Natural killer cell (primary cell): ENCODE measurements at regions not wholly inside any gene's neighbourhood (a gene's known extent, or its start where the extent isn't known, plus 50 kb on each side); places are given as distances from the start of the nearest gene placed in this dataset.
"Not testable (repeated sequence)": the region's sequence is repeated elsewhere in the genome, so short reads cannot be mapped to it uniquely, and the experiment has no call there.

Source experiments
- ATAC-seq, 3 donors: fragments of 150-1000 bp in 2 of 3; fragments of 200-7000 bp in 1 of 3; cut with Tn5 transposase; 1 replicate in 1 of 3; 2 replicates in 2 of 3; pipeline ENCODE4 v1.10.0; 2021; ENCODE audit warnings: mild to moderate bottlenecking in 2 of 3, moderate library complexity in 2 of 3
- DNase-seq, 2 donors: peaks; one replicate each; pipeline versions ENCODE4 v3.0.0 to v3.0.0-alpha.2; 2013 to 2021; ENCODE audit warnings: mixed read lengths in 1 of 2
- H3K27ac ChIP-seq: one replicate; pipeline ENCODE4 v1.5.1; 2013; ENCODE audit warnings: mild to moderate bottlenecking, low read length
- H3K27me3 ChIP-seq: one replicate; pipeline ENCODE4 v1.6.1; 2013; ENCODE audit warnings: low read length; ENCODE audit not compliant: control insufficient read depth, insufficient read depth
- H3K36me3 ChIP-seq: one replicate; pipeline ENCODE4 v1.6.1; 2013; ENCODE audit warnings: low read length; ENCODE audit not compliant: control insufficient read depth, insufficient read depth
- H3K4me1 ChIP-seq: one replicate; pipeline ENCODE4 v1.6.1; 2013; ENCODE audit warnings: low read length; ENCODE audit not compliant: control insufficient read depth, insufficient read depth
- H3K4me3 ChIP-seq: one replicate; pipeline ENCODE4 v1.5.1; 2013; ENCODE audit warnings: low read length
- H3K9me3 ChIP-seq: one replicate; pipeline ENCODE4 v1.6.1; 2013; ENCODE audit warnings: low read length; ENCODE audit not compliant: control insufficient read depth, insufficient read depth
- H3K27ac Mint-ChIP-seq, 2 donors: one replicate each; pipeline ENCODE4 v1.8.0; 2022; ENCODE audit warnings: mild to moderate bottlenecking in 2 of 2, mixed read lengths in 2 of 2, moderate library complexity in 1 of 2
- H3K27me3 Mint-ChIP-seq, 2 donors: one replicate each; pipeline ENCODE4 v1.8.0; 2022; ENCODE audit warnings: low read depth in 2 of 2, mixed read lengths in 2 of 2
- H3K36me3 Mint-ChIP-seq: one replicate; pipeline ENCODE4 v1.8.0; 2022; ENCODE audit warnings: mixed read lengths
- H3K4me1 Mint-ChIP-seq, 2 donors: one replicate each; pipeline ENCODE4 v1.8.0; 2022; ENCODE audit warnings: mixed read lengths in 2 of 2
- H3K4me3 Mint-ChIP-seq: one replicate; pipeline ENCODE4 v1.8.0; 2022; ENCODE audit warnings: mild to moderate bottlenecking, moderate library complexity, mixed read lengths
- H3K9me3 Mint-ChIP-seq, 2 donors: one replicate each; pipeline ENCODE4 v1.8.0; 2022; ENCODE audit warnings: mixed read lengths in 2 of 2
- WGBS: methylation state at CpG from one replicate; pipeline ENCODE4 v1.1.7; 2013; ENCODE audit warnings: missing lambda C conversion rate; ENCODE audit not compliant: insufficient coverage; 5-methylcytosine and 5-hydroxymethylcytosine counted together
- intact Hi-C: fragments of 100-400 bp; cut with micrococcal nuclease; formaldehyde crosslinking; loops from one replicate; pipeline ENCODE4 v1.14.2; 2022
- TF ChIP-seq, protein P1 (sequence below): fragments of 200-600 bp; IDR thresholded peaks from one replicate; pipeline ENCODE4 v1.8.0; 2022; ENCODE audit warnings: antibody characterized with exemption

DNA sequence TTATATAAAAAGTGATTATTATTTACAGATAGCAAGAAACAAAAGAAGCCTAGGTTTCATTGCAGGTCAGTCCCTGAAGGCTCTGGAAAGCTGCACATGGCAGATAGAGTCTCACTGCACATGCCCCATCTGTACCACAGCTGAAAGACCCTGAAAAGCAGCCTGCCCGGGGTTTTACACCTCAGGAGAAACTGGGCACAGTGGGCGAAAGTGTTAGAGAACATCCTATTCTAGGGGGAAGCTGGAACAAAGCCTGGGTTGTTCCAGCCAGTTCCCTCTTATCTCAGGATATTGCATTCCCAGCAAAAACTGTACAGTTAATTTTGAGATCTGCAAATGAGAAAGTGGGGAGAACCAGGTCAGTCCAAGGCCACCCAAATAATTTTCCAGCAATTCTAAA is 419.7 kb downstream of the CNTNAP4 start:
- H3K36me3 Mint-ChIP-seq, result no peaks in the 10 kb centered on the region
- ATAC-seq, result no peak

DNA sequence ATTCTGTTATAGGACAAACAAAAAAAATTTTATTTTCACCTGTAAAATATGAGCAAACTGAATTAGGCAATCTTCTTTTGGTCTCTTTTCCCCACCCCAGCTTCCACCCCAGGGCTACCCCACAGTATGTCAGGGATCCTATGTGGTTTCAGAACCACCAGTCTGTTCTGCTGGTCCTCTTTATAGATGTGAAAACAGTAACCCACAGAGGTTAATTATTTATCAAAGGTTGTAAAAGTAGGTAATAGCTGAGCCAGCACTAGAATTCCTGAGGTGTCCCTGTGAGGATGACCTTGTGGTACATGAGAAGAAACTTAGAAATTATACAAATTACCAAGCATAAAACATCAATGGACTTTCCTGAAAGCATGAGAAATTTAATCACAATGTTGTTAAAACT is 428.7 kb downstream of the CNTNAP4 start:
- intact Hi-C loops, result no loop called here
- ATAC-seq (no peak), DNase-seq (no peak)
- Mint-ChIP-seq H3K27me3 (no peaks in the 10 kb centered on the region), H3K27ac (no peak overlapping the region), H3K4me1 (no peaks in the 10 kb centered on the region), H3K36me3 (no peaks in the 10 kb centered on the region), H3K9me3 (peaks cover 6 to 7% of the 10 kb centered on the region in 2 donors), H3K4me3 (no peak overlapping the region)
- H3K27ac ChIP-seq, result no peak overlapping the region
- TF ChIP-seq, protein P1, sequence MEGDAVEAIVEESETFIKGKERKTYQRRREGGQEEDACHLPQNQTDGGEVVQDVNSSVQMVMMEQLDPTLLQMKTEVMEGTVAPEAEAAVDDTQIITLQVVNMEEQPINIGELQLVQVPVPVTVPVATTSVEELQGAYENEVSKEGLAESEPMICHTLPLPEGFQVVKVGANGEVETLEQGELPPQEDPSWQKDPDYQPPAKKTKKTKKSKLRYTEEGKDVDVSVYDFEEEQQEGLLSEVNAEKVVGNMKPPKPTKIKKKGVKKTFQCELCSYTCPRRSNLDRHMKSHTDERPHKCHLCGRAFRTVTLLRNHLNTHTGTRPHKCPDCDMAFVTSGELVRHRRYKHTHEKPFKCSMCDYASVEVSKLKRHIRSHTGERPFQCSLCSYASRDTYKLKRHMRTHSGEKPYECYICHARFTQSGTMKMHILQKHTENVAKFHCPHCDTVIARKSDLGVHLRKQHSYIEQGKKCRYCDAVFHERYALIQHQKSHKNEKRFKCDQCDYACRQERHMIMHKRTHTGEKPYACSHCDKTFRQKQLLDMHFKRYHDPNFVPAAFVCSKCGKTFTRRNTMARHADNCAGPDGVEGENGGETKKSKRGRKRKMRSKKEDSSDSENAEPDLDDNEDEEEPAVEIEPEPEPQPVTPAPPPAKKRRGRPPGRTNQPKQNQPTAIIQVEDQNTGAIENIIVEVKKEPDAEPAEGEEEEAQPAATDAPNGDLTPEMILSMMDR, result no peak
- H3K27me3 ChIP-seq, result no peaks in the 10 kb centered on the region
- no peaks in the 10 kb centered on the region for H3K36me3 ChIP-seq
- no peaks in the 10 kb centered on the region for H3K4me1 ChIP-seq
- H3K9me3 ChIP-seq, result no peaks in the 10 kb centered on the region
- H3K4me3 ChIP-seq, result no peak overlapping the region

More for the DNA sequence above, 419.7 kb downstream of the CNTNAP4 start:
- TF ChIP-seq, protein P1, result no peak
- no peak overlapping the region for H3K4me3 Mint-ChIP-seq
- Histone ChIP-seq H3K9me3 (no peaks in the 10 kb centered on the region), H3K36me3 (no peaks in the 10 kb centered on the region), H3K4me3 (no peak overlapping the region), H3K4me1 (no peaks in the 10 kb centered on the region), H3K27me3 (no peaks in the 10 kb centered on the region), H3K27ac (no peak overlapping the region)
- DNase-seq, result no peak
- 90% methylated on average over 2 of the region's 2 CpGs for WGBS
- no peaks in the 10 kb centered on the region for H3K4me1 Mint-ChIP-seq
- no peaks in the 10 kb centered on the region for H3K27me3 Mint-ChIP-seq
- intact Hi-C loops, result no loop called here
- H3K27ac Mint-ChIP-seq, result no peak overlapping the region
- H3K9me3 Mint-ChIP-seq, result peaks cover 9 to 11% of the 10 kb centered on the region in 2 donors

- no peak overlapping the region for H3K4me3 Mint-ChIP-seq
- TF ChIP-seq, protein P1, result no peak
- H3K27ac ChIP-seq, result no peak overlapping the region
- DNase-seq (no peak), ATAC-seq (no peak)
- H3K27me3 Mint-ChIP-seq, result no peaks in the 10 kb centered on the region
- H3K4me3 ChIP-seq, result no peak overlapping the region
- H3K4me1 Mint-ChIP-seq, result no peaks in the 10 kb centered on the region
- H3K27me3 ChIP-seq, result no peaks in the 10 kb centered on the region
- peaks cover 14% of the 10 kb centered on the region for H3K36me3 Mint-ChIP-seq
- H3K36me3 ChIP-seq, result no peaks in the 10 kb centered on the region
- peaks cover 6 to 11% of the 10 kb centered on the region in 2 donors for H3K9me3 Mint-ChIP-seq
- no peaks in the 10 kb centered on the region for H3K4me1 ChIP-seq
- no peak overlapping the region for H3K27ac Mint-ChIP-seq
- intact Hi-C loops, result no loop called here
- H3K9me3 ChIP-seq, result peaks cover 5% of the 10 kb centered on the region
- no CpG with 5 or more reads among the region's 1 CpG for WGBS
These were observed 436.0 kb downstream of the CNTNAP4 start for GRCh38 chr16:76713191-76713590.

DNA sequence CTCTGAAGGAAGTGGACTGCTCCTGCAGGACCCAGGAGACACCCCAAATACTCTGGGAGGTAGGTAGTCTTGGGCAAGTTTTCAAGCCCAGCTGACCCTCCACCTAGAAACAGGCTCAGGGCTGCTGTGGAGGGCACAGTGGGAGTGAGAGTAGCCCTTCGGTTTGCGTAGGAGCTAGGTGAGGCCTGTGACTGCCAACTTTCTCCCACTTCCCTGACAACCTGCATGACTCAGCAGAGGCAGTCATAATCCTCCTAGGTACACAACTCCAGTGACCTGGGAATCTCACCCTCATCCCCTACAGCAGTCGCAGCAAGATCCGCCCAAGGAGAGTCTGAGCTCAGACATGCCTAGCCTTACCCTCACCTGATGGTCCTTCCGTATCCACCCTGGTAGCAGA is 439.1 kb downstream of the CNTNAP4 start:
- H3K36me3 ChIP-seq, H3K4me3 ChIP-seq, intact Hi-C loops, H3K4me1 Mint-ChIP-seq, H3K4me1 ChIP-seq, DNase-seq, H3K27me3 ChIP-seq, ATAC-seq, H3K9me3 ChIP-seq, H3K27ac Mint-ChIP-seq, H3K27ac ChIP-seq, H3K27me3 Mint-ChIP-seq, H3K4me3 Mint-ChIP-seq: not testable (repeated sequence)
- H3K36me3 Mint-ChIP-seq, result peaks cover 14% of the 10 kb centered on the region
- 96% methylated on average over 5 of the region's 5 CpGs for WGBS
- H3K9me3 Mint-ChIP-seq, result peaks cover 13 to 17% of the 10 kb centered on the region in 2 donors
